GM18499 (cell line): ENCODE measurements at regions not wholly inside any gene's neighbourhood (a gene's known extent, or its start where the extent isn't known, plus 50 kb on each side); places are given as distances from the start of the nearest gene placed in this dataset.

Source experiments
- ATAC-seq: cut with Tn5 transposase; IDR thresholded peaks from one replicate; pipeline ENCODE4 v1.9.1; 2021; ENCODE audit warnings: moderate number of reproducible peaks; ENCODE audit not compliant: insufficient read depth, unreplicated experiment

DNA sequence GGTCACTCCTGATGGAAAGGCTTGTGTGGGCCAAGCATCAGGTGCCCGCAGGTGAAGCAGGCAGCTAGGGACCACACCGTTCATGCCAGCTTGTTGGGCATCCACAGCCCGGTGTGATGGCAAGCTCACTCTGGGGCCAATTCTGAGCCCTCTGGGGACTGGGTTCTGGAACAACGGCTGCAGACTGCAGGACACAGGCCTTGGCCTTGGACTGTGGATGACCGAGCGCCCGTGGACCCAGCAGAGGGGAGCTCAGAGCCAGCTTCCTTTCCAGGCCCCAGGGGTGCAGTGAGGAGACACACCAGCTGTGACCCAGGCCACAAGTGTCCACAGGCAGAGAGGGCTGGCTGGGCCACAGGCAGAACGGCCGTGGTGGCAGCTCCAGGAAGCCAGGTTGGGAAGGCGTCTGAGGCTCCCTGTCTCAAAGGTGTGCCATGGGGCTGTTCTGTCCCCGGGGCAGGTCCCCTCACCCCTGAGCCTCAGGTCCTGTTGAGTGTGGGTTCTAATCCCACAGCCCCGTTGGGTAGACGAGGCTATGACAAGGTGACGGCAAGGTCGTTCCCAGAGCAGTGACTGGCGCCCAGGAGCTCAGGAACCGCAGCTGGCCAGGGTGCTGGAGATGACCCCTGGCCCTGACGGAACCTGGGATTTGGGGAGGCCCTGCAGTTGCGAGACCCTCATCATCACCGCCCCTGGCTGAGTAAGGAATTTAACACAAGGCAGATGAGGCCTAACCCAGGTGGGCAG lies 1079.4 kb downstream of the BRD1 start:
- no peak for ATAC-seq

DNA sequence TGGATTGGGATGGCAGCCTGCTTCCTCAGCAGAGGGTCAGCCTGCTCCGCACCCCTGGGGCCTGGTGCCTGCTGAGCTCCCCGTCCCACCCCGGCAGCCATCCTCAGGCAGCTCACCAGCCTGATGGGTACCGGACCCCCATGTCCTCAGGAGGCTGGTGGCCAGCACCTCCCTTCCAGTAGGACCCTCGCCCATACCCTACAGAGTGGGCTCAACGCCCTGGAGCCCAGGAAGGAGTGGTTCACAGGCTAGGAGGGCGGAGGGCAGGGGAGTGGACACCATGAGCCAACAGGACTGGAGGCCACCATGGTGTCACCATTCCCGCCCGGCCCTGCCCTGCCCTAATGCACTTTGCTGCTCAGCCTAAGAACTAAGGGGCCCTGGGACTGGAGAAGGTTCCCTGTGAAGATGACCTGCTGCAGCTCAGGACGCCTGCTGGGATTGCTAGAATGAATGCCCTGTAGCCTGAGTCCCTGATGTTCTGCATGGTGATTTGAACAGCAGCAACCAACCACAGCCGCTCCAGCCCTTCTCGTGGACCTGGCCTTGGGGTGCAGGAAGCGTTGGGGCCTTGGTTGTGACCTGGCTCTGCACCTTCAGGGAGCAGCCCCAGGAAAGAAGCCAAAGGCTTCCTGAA lies 1080.8 kb downstream of the BRD1 start:
- no peak for ATAC-seq

DNA sequence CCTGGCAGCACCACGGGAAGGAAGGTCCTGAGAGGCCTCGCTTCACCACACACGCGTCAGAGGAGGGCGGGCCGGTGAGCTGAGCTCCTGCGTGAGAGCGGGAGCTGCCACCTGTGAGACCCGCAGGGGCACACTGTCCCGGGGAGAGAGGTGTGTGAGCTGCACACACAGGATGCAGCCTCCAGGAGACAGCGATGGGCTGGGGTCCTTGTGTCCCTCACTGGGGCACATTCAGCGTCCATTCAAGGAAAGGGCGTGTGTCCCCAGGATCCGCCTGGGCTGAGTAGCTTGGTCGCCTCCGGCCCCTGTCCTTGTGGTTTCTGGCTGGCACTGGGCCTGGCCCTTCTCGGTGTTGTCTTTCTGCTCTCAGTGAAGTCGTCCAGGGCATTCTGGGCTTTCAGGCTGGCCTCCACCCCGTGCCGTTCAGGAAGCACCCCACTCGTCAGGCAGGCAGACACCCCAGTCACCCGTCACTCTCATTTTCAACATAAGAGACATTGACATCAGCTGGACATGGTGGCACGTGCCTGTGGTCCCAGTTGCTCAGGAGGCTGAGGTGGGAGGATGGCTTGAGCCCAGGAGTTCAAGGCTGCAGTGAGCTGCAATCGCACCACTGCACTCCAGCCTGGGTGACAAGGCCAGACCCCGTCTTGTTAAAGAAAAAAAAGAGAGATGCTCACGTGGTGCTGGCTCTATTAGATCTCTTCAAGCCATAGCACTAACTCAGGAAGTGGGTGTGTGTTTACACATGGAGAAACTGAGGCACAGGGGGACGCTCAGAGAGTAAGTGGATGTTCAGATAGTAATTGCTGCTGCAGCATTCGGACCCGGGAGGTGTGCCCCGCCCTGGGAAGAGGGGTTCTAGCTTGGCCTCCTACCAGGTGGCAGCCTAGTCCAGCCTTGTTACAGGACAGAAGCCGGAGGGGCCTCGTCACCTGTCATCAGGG lies 1081.6 kb downstream of the BRD1 start:
- no peak for ATAC-seq

DNA sequence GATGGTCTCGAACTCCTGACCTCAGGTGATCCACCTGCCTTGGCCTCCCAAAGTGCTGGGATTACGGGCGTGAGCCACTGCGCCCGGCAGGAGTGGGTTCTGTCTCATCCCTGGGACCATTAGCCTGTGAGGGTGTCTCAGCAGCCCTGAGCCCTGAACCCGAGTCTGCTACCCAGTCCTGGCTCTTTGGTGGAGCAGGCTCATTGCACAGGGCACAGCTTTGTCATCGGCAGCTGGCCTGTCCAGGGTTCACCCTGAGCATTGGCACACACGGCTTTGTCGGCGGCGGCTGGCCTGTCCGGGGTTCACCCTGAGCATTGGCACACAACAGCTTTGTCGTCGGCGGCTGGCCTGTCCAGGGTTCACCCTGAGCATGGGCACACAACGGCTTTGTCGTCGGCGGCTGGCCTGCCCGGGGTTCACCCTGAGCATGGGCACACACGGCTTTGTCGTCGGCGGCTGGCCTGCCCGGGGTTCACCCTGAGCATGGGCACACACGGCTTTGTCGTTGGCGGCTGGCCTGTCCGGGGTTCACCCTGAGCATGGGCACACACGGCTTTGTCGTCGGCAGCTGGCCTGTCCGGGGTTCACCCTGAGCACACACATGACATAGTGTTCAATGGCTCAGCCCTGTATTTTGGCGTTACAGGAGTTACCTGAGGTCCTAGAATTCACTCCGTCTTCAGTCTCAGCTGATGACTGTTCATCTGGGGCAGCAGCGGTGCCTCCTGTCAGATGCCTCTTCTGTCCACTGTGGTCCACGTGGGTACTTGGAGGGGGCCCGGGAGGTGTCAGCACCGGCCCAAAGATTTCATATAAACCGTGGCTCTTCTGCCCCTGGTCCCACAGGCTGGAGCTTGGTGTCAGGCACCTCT lies 1082.5 kb downstream of the BRD1 start:
- ATAC-seq: no peak

DNA sequence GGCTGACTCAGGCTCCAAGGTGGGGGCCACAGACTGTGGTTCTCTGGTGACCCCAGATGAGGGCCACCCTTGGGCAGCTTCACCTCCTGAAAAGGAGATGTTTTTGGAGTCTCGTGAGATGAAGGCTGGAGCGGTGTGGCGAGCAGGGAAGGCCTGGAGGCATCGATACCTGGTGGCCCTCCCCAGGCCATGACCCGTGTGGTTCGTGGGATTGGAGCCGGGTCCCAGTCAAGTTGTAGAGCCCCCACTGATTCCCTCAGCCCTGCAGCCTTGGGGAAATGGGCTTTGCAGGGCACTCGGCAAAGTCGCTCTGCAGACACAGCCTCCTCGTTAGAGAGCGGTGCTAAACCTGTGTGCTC lies 1083.4 kb downstream of the BRD1 start:
- no peak for ATAC-seq

DNA sequence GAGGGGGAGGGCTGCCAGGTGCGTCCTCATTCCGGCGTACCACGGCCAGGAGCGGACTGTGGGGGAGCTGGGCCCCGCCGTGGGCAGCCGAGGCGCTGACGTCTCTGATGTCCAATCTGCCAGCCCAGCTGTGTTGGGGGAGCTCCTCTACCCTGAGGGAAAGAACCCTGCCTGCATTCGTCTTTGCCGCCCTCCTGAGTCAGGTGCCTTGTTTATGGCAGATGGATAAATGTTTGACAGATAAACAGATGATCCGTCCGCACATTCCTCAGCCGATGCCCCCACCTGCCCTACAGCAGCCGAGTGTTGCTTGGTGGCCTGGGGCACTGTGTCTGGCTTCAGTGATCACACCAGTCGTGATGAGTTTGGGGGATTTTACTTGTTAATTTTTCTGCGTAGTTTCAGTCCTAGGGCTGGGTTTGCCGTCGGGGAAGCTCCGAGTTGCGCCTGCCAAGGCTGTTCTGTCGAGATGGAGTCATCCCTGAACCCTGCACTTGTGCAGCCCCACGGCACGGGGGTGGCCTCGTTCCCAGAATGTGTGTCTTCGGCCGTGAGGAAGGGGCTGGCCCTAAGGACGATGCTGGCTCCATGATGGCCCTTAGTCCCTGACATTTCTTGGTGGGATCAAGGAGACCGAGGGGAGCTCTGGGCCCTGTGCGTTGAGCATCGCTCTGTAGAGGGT lies 1083.9 kb downstream of the BRD1 start:
- no peak for ATAC-seq

DNA sequence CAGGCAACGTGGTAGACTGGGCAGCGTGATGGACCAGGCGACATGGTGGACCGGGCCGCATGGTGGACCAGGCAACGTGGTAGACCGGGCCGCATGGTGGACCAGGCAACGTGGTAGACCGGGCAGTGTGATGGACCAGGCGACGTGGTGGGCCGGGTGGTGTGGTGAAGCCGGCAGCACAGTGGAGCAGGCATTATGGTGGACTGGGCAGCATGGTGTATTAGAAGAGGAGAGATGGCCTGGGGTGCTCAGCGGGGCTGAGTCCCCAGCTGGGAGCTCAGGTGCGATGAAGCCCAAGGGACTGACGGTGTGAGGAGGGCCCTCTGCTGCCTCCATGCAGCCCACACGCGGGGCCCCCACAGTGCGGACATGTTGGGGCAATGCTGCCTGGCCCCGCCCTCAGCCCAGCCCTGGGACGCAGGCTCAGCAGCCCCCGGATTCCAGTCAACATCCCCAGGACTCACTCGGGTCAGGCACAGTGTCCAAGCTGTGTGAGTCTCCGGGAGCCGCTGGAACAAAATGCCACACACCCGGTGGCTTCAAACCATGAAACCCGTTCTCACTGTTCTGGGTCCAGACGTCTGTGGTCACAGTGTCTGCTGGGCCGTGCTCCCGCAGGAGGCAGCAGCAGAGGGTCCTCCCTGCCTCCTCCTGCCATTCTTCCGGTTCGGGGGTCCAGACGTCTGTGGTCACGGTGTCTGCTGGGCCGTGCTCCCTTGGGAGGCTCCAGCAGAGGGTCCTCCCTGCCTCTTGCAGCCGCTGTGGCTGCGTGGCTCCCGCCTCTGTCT lies 1084.9 kb downstream of the BRD1 start:
- no peak for ATAC-seq

DNA sequence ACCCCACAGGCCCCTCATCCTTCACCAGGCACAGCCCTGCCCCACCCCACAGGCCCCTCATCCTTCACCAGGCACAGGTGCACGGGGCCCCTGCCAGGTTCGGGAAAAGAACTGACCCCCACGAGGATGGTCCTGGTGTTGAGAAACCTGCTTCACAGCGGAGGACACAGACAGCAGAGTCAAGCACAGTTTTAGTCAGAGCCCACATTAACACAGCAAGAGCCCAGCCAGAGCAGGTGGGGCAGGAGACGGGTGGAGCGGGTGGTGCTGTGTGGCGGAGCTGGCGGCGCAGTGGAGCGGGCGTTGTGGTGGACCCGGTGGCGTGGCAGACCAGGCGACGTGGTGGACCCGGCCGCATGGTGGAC lies 1085.5 kb downstream of the BRD1 start:
- ATAC-seq: no peak

DNA sequence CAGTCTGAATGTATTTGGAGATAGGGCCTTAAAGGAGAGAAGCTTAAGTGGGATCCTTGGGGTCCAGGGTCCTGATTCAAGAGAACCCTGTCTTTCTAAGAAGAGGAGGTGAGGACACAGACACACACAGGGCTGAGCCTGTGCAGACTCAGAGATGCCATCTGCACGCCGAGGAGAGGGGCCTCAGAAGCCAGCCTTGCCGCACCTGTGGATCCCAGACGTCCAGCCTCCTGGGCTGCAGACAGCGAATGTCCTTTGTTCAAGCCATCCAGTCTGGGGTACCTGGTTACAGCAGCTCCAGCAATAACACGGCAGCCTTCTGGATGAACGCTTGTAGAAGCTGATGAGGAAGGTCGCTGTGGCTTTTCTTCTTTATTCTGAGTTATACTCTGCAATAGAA lies 1086.1 kb downstream of the BRD1 start:
- ATAC-seq: no peak

DNA sequence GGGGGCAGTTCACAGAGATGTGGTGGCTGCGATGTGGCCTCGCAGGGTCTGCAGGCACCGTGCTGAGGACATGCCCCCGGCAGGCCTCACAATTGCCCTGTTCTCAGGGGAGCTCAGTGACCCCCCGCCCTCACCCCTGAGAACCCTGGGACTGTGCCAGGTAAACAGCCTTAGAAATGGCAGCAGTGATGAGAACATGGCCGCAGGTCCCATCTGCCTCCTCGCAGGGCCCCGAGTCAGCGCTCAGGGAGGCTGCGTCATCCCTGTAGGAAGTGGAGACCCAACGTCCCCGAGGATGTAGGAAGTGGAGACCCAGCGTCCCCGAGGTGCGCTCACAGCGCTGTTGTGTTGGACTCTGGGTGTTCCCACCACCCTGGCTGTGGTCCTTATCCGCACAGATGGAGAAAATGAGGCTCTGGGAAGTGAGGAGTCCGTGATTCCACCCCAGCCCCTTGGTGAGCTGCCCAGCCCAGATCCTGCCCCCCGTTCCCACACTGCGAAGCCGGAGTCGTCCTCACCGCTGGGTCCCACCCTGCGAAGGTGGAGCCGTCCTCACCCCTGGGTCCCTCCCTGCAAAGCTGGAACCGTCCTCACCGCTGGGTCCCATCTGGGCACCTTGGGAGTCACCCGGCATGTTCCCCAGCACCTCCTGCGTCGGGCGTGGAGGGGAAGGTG lies 1086.8 kb downstream of the BRD1 start:
- no peak for ATAC-seq

DNA sequence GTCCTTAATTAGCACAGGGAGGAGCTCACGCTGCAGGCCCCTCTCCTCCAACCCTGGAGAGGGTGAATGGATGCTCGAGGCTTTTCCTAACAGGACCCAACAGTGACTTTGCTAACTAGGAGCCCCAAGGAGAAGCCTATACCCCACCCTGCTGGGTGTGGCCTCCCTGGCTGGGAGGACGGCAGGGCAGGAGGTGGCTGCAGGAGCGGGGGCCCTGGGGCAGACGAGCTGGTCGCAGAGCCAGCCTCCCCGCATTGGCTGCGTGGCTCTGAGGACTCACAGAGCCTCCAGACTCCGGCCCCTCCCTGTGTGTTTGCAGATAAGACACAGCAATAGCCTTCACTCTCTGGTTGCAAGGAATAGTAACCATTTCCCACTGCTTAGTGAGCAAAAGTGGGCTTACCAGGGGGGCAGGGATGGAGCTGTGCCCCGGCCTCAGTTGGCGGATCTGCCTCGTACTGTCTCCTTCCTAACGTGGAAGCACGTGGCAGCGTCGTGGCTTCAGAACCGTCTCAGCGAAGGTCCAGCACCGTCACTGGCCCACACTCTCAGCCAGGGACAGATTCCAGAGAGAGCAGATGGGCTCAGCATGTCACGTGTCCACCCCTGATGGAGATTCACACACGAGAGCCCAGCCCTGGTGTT lies 1087.5 kb downstream of the BRD1 start:
- ATAC-seq: no peak

DNA sequence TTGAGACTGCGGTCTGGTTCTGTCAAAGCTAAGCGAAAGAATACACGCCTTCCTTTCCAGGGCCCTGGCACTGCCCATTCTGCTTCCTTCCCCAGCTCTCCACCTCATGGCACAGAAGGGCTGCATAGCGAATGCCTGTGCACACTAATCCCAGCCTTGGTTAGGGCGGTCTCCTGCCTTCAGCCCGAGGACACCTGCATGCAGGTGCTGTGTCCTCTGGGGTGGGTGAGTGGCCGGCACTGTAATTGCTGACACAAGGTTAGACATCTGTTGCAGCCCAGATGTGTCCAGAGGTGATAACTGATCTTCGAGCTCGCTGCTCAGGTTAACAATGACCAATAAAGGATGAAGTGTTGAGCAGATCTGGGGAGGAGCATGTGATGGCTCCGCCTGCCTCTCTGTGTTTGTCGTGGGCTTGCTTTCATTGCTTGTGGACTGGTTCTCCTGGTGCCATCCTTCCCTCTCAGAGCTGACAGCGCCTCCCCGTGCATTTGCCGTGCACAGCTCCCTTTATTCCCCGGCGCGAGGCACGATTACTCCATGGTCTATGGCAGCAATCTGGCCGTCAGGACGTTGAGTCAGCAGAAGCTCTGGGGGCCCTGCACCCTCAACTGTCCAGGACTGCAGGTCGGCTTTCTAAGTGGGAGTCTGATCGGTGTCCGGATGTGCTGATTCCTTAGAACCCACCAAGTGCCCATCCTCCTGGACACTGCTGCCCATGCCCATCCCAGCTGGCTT lies 1088.2 kb downstream of the BRD1 start:
- ATAC-seq: no peak

DNA sequence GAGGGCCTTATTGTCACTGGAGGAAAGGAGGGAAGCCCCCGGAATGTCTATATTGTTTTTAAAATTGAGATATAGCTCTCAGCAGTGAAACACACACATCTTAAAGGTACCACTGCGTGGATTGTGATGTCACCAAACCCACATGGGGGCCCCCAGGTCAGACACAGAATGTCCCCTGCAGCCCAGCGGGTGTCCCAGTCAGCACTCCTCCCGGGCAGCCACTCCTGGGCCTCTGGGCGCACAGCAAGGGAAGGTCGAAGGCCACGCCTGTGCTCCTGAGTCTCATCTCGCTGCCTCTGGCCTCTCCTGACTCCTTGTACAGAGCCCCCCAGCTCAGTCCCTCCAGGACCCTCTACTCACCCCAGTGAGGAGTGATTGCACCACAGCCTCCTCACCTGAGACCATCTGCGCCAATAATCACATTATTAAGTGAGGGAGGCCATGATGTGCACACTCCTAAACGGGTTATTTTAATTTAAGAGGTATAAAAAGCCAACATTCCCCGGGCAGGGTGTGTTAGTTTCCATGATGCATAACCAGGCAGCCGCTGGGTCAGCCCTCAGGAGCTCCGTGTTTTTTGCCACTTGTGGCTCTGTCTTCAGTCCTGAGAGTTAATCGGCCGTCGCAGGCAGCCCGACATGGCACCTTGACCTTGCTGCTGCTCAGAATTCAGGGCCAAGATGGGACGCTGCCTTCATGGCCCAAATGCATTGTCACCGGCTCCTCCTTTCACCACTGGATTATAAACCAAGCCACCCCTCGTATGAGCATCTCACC lies 1089.3 kb downstream of the BRD1 start:
- no peak for ATAC-seq

DNA sequence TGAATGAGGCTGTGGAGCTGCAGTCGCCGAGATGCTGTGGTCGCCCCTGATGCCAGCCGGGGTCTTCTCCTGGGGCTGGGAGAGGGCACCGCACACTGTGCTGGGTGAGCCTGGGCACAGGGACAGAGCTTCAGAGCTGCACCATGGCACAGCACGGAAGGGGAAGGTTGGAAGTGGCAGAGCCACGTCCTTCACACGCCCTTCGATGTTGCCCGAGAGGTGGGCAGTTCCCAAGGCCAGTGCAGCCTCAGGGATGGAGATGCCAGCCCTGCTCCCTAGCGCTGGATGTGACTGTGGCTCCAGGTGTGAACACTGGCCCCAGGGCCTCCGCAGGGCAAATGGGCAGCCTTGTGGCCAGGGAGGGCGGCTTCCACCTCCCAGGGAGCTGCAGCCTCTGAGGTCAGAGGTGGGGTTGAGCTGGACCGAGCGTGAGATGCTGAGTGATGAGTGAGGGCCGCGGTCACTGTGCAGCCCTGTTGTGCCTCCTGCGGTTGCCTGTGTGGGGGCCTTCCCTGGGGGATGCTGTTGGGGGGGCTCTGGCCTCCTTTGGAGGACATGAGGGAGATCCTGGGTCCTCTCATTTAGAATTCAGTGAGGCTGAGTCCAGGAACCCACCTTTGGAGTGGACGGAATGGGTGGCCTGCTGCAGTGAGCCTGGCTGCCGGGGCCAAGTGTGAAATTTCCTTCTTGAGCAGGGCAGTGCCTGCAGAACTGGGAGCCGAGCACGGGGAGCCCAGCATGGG lies 1090.0 kb downstream of the BRD1 start:
- ATAC-seq: no peak

DNA sequence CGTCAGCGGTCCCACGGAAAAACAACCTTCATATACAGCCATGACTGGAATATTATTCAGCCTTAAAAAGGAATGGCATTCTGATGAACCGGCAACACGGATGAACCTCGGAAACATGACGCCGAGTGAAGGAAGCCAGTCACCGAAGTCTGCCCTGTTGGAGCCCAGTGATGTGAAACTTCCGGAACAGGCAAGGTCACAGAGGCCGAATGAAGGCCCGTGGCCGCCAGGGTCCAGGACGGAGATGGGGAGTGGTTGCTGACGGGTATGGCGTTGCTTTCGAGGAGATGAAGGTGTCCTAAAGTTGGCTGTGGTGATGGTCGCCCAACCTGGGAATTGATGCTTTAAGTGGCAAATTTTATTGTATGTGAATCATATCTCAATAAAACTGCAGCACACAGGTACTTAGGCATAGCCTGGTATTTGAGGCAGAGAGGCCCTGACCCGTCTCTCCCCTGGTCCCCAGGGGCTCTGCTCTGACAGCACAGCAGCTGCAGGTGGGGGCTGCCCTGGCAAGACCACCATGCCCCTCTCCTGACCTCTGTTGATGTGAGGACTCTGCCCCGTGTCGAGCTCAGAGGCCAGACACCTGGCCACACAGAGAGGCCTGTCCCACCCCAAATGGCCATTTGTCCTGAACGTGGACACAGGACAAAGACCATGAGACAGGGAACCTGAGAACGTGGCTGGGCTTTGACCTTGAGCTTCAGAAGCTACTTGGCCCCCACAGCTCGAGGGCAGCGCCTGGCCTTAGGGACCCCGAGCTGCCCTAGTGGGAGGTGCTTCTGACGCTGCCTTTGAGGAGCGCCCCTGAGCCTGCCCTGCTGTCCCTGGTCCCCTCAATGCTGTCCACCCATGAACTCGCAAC lies 1090.8 kb downstream of the BRD1 start:
- ATAC-seq: no peak
